Stomach smooth muscle (tissue), 2 donors: ENCODE measurements at regions not wholly inside any gene's neighbourhood (a gene's known extent, or its start where the extent isn't known, plus 50 kb on each side); places are given as distances from the start of the nearest gene placed in this dataset.

Experiments used
- H3K27ac ChIP-seq: one replicate; pipeline ENCODE4 v1.7.0; 2013; ENCODE audit warnings: mild to moderate bottlenecking, low read length, inconsistent platforms
- H3K27me3 ChIP-seq, 2 donors: one replicate each; pipeline ENCODE4 v1.7.0; 2013; ENCODE audit warnings: low read length in 2 of 2; ENCODE audit not compliant: insufficient read depth in 2 of 2, control insufficient read depth in 1 of 2
- H3K36me3 ChIP-seq, 2 donors: one replicate each; pipeline ENCODE4 v1.7.0; 2013; ENCODE audit warnings: low read length in 2 of 2; ENCODE audit not compliant: control insufficient read depth in 2 of 2, insufficient read depth in 2 of 2
- H3K4me1 ChIP-seq: one replicate; pipeline ENCODE4 v1.7.0; 2013; ENCODE audit warnings: low read length; ENCODE audit not compliant: control insufficient read depth, insufficient read depth
- H3K4me3 ChIP-seq, 2 donors: one replicate each; pipeline ENCODE4 v1.7.0; 2013; ENCODE audit warnings: low read length in 2 of 2
- H3K9ac ChIP-seq, 2 donors: one replicate each; pipeline ENCODE4 v1.7.0; 2013; ENCODE audit warnings: low read length in 2 of 2, mild to moderate bottlenecking in 1 of 2
- H3K9me3 ChIP-seq, 2 donors: one replicate each; pipeline ENCODE4 v1.7.0; 2013; ENCODE audit warnings: low read length in 2 of 2; ENCODE audit not compliant: control insufficient read depth in 2 of 2
- donor health status: healthy.
- donor health status: Pancreatic carcinoma.

DNA sequence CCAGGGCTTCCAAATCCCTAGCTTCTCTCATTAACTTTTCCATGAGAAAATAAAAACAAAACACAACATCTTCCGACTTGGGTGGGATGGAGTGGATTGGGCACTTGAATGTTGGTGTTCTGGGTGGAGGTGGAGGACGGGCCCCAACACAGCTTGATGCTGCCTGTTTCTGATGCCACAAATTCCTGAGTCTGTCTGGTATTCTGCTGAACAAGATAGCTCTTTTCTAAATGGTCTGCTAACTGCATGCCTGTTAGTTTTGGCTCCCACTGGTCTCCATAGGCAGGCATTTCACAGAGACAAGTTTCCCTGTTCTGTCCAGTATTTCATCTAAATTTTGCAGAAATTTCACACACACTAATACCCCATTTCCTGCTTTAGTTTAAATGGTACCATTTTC, 160.9 kb upstream of the FZD8 start:
- Histone ChIP-seq H3K27me3 (no peaks in the 10 kb centered on the region), H3K4me1 (no peaks in the 10 kb centered on the region), H3K9ac (no peak overlapping the region), H3K4me3 (no peak overlapping the region), H3K27ac (no peak overlapping the region), H3K36me3 (no peaks in the 10 kb centered on the region), H3K9me3 (peaks cover 0 to 2% of the 10 kb centered on the region in 2 donors)

DNA sequence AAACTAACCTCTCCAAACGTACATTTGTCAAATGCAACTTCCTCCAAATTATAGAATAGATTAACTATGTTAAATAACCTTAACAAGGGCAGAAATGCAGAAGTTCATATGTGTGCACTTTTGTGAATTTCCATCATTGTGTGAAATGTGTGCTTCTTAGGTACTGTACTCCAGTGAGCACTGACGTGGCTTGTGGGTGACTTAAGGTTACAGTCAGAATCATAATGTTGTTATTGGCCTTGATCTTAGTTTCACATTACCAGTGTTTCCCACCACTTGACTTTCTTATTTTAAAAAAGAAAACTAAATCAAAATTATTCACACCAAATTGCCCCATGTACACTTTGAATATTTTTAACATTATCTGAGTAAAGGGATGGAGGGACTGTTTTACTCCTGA, 155.1 kb upstream of the FZD8 start:
- no peak overlapping the region for H3K9ac ChIP-seq
- H3K4me1 ChIP-seq = no peaks in the 10 kb centered on the region
- H3K27me3 ChIP-seq = no peaks in the 10 kb centered on the region
- no peaks in the 10 kb centered on the region for H3K36me3 ChIP-seq
- no peak overlapping the region for H3K4me3 ChIP-seq
- H3K27ac ChIP-seq = no peak overlapping the region
- no peaks in the 10 kb centered on the region for H3K9me3 ChIP-seq

DNA sequence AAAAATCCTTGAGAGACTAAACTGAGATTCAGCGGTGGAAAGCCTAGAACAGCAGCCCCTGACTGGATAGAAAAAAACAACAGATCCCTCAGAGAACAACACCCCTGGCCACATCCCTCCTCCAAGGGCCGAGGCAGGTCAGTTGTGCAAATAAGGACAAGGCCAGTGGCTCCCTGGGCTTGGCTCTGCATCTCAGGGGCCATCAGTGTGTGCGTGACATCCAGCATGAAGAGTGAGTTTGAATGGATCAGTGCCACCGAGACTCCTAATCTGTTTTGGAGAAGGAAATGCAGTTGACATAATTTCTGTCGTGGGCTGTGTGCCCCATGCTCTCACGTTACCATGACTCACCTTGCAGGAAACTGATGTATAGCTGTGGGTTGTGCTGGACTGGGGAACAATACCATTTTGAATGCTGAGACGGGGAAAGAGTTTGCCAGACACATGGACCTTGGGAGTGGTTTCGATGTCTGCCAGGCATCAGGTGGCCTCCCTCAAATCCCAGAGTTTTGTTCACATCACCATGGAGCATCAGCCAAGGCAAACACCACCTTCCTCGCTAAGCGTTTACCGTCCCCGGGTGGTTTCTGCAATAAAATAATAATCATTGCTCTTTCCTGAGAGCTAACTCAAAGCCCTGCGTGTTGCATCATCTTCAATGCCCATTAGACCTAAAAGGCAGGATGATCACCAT, 153.2 kb upstream of the FZD8 start:
- Histone ChIP-seq H3K9ac (no peak overlapping the region), H3K36me3 (no peaks in the 10 kb centered on the region), H3K27me3 (no peaks in the 10 kb centered on the region), H3K27ac (no peak overlapping the region), H3K4me1 (no peaks in the 10 kb centered on the region), H3K9me3 (no peaks in the 10 kb centered on the region), H3K4me3 (no peak overlapping the region)

DNA sequence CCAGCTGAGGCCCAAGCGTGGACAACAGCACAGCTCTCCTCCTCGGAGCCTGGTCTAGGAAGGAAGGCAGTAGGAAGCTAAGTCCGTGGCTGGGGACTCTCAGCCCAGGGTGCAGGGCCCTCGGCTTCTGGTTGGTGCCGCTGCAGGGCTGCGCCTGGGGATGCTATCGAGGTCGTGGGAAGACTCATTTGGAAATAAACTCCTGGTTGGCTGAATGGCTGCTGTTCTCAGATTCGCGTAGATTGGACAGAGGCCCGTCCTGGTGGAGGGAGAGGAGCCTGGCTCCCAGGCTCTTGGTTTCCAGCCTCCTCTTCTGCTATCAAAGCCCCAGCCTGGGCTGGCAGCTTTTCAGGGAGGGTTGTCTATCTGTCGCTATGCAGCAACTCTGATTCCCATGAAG, 152.6 kb upstream of the FZD8 start:
- no peak overlapping the region for H3K9ac ChIP-seq
- H3K9me3 ChIP-seq = no peaks in the 10 kb centered on the region
- H3K4me1 ChIP-seq = no peaks in the 10 kb centered on the region
- H3K36me3 ChIP-seq = no peaks in the 10 kb centered on the region
- no peak overlapping the region for H3K4me3 ChIP-seq
- no peak overlapping the region for H3K27ac ChIP-seq
- H3K27me3 ChIP-seq = peaks cover 0 to under 1% of the 10 kb centered on the region in 2 donors

DNA sequence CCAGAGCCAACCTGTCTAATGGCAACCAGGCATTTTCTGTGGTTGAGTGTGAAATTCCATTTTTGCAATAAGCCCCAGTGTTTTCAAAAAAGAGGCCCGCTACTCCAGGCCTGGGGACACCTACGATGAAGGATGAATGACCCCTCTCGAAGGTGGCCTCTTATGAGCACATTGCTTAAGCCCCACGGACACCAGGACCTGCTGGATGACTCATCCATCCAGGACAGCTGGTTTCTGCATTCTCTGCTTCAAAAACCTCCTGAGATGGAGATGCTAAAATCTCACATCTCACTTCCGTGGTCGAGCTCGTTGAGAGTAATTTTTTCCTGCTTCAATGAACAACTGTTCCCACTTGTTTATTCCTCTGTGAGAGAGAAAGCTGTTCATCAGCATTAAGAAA, 150.2 kb upstream of the FZD8 start:
- Histone ChIP-seq H3K36me3 (no peaks in the 10 kb centered on the region), H3K4me3 (no peak overlapping the region), H3K27me3 (peaks cover 0 to 2% of the 10 kb centered on the region in 2 donors), H3K9me3 (no peaks in the 10 kb centered on the region), H3K4me1 (no peaks in the 10 kb centered on the region), H3K9ac (no peak overlapping the region), H3K27ac (no peak overlapping the region)

DNA sequence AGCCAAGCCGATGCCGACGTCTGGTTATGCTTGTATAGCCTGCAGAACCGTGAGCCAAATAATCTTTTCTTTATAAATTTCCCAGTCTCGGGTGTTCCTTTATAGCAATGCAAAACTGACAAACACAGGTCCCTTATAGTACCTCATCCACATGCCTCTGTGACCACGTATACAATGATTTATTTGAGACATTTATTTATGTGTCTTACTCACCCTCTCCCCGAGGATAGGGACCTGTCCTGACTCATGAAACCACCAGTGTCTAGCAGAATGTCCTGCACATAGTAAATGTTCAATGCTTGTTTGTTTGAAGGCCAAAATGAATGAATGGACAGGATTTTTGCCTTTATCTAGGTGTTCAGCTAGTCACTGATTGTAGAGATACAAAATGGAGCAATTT, 147.9 kb upstream of the FZD8 start:
- no peak overlapping the region for H3K27ac ChIP-seq
- H3K4me3 ChIP-seq = no peak overlapping the region
- H3K9ac ChIP-seq = no peak overlapping the region
- no peaks in the 10 kb centered on the region for H3K4me1 ChIP-seq
- no peaks in the 10 kb centered on the region for H3K36me3 ChIP-seq
- no peaks in the 10 kb centered on the region for H3K9me3 ChIP-seq
- peaks cover 0 to 2% of the 10 kb centered on the region in 2 donors for H3K27me3 ChIP-seq

DNA sequence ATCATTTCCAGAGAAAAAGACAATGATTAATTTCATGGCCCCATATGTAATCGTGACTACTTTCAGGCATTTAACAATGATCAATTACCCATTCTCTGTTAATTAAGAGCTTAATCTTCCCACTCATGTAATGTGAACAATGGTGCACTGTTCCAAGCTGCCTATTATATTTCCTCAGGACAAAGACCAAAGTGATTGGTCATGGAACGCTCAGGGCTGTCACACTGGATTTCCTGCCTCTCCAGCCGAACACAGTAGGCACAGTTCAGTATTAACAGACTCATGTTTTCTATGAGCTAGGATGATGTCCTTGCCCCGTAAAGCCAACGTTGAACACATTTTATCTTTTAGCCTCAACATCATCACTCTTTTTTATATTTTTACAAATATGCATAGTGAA, 142.7 kb upstream of the FZD8 start:
- H3K9me3 ChIP-seq = no peaks in the 10 kb centered on the region
- no peak overlapping the region for H3K4me3 ChIP-seq
- no peak overlapping the region for H3K27ac ChIP-seq
- peaks cover 0 to 2% of the 10 kb centered on the region in 2 donors for H3K27me3 ChIP-seq
- no peaks in the 10 kb centered on the region for H3K36me3 ChIP-seq
- no peaks in the 10 kb centered on the region for H3K4me1 ChIP-seq
- no peak overlapping the region for H3K9ac ChIP-seq

DNA sequence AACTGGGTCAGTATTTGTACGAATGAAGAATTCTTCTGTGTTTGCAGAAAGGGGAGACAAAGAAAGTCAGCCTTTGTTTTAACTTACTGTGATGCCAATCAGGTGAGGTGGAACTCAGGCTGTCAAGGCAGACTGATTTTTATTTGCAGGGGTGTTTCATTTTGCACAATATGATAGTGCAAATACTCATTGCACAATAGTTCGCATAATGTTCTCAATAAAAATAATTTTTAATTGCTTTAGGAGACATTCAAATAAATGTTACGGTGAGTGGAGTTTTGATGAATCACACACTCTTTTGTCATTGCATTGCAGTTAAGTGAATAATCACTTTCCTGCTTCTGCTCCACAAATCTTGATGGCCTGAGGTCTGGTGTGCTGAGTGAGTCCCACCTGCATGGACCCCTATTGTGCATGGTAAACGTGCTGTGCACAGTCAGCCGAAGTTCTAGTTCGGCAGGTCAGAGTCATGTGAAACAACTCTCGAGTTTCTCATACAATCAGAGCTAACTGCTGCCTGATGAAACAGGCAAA, 141.3 kb upstream of the FZD8 start:
- H3K27ac ChIP-seq = no peak overlapping the region
- no peaks in the 10 kb centered on the region for H3K4me1 ChIP-seq
- no peak overlapping the region for H3K9ac ChIP-seq
- no peaks in the 10 kb centered on the region for H3K27me3 ChIP-seq
- H3K4me3 ChIP-seq = no peak overlapping the region
- no peaks in the 10 kb centered on the region for H3K9me3 ChIP-seq
- no peaks in the 10 kb centered on the region for H3K36me3 ChIP-seq

DNA sequence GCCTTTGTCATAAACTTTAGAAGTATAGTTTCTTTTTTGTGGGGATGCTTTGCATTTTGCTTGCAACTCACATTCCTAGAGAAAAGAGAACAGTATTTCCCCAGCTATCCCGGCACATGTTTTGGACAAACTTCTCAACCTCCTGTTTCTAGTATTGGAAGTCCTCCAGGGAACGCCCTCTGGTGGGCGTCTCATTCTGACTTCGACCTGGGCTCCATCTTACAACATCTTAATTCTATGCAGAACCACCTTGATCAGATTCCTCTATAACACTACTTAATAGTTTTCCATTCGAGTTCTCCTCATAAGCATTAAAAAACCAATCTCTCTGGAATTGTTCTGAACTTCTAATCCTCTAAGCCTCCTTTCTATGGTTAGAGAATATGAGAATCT, 139.5 kb upstream of the FZD8 start:
- H3K27me3 ChIP-seq = no peaks in the 10 kb centered on the region
- no peaks in the 10 kb centered on the region for H3K9me3 ChIP-seq
- no peak overlapping the region for H3K9ac ChIP-seq
- no peaks in the 10 kb centered on the region for H3K4me1 ChIP-seq
- H3K36me3 ChIP-seq = no peaks in the 10 kb centered on the region
- H3K27ac ChIP-seq = no peak overlapping the region
- H3K4me3 ChIP-seq = no peak overlapping the region

DNA sequence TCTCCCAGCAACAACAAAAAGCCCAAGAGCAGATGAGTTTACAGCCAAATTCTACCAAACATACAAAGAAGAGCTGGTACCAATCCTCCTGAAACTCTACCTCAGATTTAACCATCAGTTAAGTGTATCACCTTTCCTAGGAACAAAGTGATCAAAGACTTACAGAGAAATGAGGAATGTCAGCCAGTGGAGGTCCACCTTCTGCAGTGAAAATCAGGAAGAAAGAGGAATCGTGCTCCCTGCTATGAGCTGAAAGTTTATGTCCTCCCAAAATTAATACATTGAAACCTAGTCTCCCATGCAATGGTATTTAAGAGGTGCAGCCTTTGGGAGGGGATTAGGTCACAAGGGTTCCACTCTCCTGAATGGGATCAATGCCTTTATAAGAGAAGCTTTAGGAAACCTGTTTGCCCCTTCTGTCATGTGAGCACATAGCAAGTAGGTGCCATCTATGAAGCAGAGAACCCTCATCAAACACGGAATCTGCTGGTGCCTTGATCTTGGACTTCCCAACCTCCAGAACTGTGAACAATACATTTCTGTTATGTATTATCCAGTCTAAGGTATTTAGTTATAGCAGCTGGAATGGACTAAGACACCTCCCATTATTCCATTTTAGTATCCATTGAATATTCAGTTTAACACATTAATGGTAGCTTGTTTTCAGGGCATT, 139.0 kb upstream of the FZD8 start:
- H3K9ac ChIP-seq = no peak overlapping the region
- no peak overlapping the region for H3K27ac ChIP-seq
- H3K9me3 ChIP-seq = no peaks in the 10 kb centered on the region
- no peaks in the 10 kb centered on the region for H3K4me1 ChIP-seq
- H3K4me3 ChIP-seq = no peak overlapping the region
- no peaks in the 10 kb centered on the region for H3K36me3 ChIP-seq
- H3K27me3 ChIP-seq = no peaks in the 10 kb centered on the region

DNA sequence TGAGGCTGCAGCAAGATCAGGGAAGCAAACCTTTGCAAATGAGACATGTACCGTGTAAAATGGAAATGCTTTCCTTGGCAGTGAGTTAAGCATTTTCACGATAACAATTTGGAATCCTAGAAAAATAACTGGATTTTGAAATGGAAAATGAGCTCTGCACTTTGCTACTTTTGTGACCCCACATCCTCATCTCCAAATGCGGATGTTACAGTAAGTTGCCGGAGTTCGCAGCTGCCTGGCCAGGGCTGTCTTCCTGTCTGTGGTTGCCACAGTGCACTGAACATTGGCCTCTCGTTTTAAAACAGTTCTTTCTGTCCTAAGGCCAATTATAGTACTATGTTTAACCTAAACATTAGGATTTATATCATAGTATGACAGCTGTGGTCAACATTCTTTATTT, 136.2 kb upstream of the FZD8 start:
- H3K27me3 ChIP-seq = no peaks in the 10 kb centered on the region
- H3K4me3 ChIP-seq = no peak overlapping the region

More for the DNA sequence above, 136.2 kb upstream of the FZD8 start:
- no peaks in the 10 kb centered on the region for H3K36me3 ChIP-seq
- H3K9ac ChIP-seq = no peak overlapping the region
- H3K27ac ChIP-seq = no peak overlapping the region
- H3K9me3 ChIP-seq = no peaks in the 10 kb centered on the region
- no peaks in the 10 kb centered on the region for H3K4me1 ChIP-seq
